ENCODE measurements at regions not wholly inside any gene's neighbourhood (a gene's known extent, or its start where the extent isn't known, plus 50 kb on each side); places are given as distances from the start of the nearest gene placed in this dataset.

GRCh38 chr11:91698845-91699244, 525.8 kb upstream of the FAT3 start:
- Mint-ChIP-seq H3K4me3 (no peak overlapping the region), H3K9me3 (peaks cover 3 to 4% of the 10 kb centered on the region in 2 donors), H3K27ac (no peak overlapping the region), H3K4me1 (no peaks in the 10 kb centered on the region), H3K27me3 (no peaks in the 10 kb centered on the region), H3K36me3 (no peaks in the 10 kb centered on the region)
- no peak for DNase-seq
- no peak for ATAC-seq (replicated peaks)

- Mint-ChIP-seq H3K27me3 (no peaks in the 10 kb centered on the region), H3K9me3 (peaks cover 2 to 4% of the 10 kb centered on the region in 2 donors), H3K36me3 (no peaks in the 10 kb centered on the region), H3K4me1 (no peaks in the 10 kb centered on the region), H3K27ac (no peak overlapping the region), H3K4me3 (no peak overlapping the region)
- DNase-seq = no peak
- no peak for ATAC-seq (replicated peaks)
Measured at GRCh38 chr11:91694331-91694730, 530.3 kb upstream of the FAT3 start.

GRCh38 chr11:91691872-91692271, 532.7 kb upstream of the FAT3 start:
- no peaks in the 10 kb centered on the region for H3K4me1 Mint-ChIP-seq
- H3K9me3 Mint-ChIP-seq = peaks cover 4 to 6% of the 10 kb centered on the region in 2 donors
- ATAC-seq (replicated peaks) = no peak
- H3K4me3 Mint-ChIP-seq = no peak overlapping the region
- no peak for DNase-seq
- H3K27me3 Mint-ChIP-seq = no peaks in the 10 kb centered on the region
- no peaks in the 10 kb centered on the region for H3K36me3 Mint-ChIP-seq
- H3K27ac Mint-ChIP-seq = no peak overlapping the region

GRCh38 chr11:91688672-91689071, 535.9 kb upstream of the FAT3 start:
- no peaks in the 10 kb centered on the region for H3K4me1 Mint-ChIP-seq

GRCh38 chr11:91686700-91687099, 537.9 kb upstream of the FAT3 start:
- H3K9me3 Mint-ChIP-seq = peaks cover 0 to 5% of the 10 kb centered on the region in 2 donors
- H3K27ac Mint-ChIP-seq = no peak overlapping the region
- no peaks in the 10 kb centered on the region for H3K27me3 Mint-ChIP-seq
- DNase-seq = no peak
- ATAC-seq (replicated peaks) = no peak
- no peak overlapping the region for H3K4me3 Mint-ChIP-seq
- H3K4me1 Mint-ChIP-seq = no peaks in the 10 kb centered on the region
- H3K36me3 Mint-ChIP-seq = no peaks in the 10 kb centered on the region

More at GRCh38 chr11:91688672-91689071, 535.9 kb upstream of the FAT3 start:
- H3K9me3 Mint-ChIP-seq = peaks cover 0 to 5% of the 10 kb centered on the region in 2 donors
- H3K27ac Mint-ChIP-seq = no peak overlapping the region
- DNase-seq = no peak
- H3K36me3 Mint-ChIP-seq = no peaks in the 10 kb centered on the region
- H3K4me3 Mint-ChIP-seq = no peak overlapping the region
- ATAC-seq (replicated peaks) = no peak
- no peaks in the 10 kb centered on the region for H3K27me3 Mint-ChIP-seq

GRCh38 chr11:91686281-91686680, 538.3 kb upstream of the FAT3 start:
- Mint-ChIP-seq H3K36me3 (no peaks in the 10 kb centered on the region), H3K4me1 (no peaks in the 10 kb centered on the region), H3K27me3 (no peaks in the 10 kb centered on the region), H3K4me3 (no peak overlapping the region), H3K9me3 (peaks cover 0 to 5% of the 10 kb centered on the region in 2 donors), H3K27ac (no peak overlapping the region)
- no peak for ATAC-seq (replicated peaks)
- no peak for DNase-seq

- no peak overlapping the region for H3K4me3 Mint-ChIP-seq
- no peaks in the 10 kb centered on the region for H3K27me3 Mint-ChIP-seq
- H3K9me3 Mint-ChIP-seq = peaks cover 7 to 10% of the 10 kb centered on the region in 2 donors
- ATAC-seq (replicated peaks) (no peak), DNase-seq (no peak)
- H3K36me3 Mint-ChIP-seq = no peaks in the 10 kb centered on the region
- H3K4me1 Mint-ChIP-seq = no peaks in the 10 kb centered on the region
- H3K27ac Mint-ChIP-seq = no peak overlapping the region
Measured at GRCh38 chr11:91673705-91674104, 550.9 kb upstream of the FAT3 start.

GRCh38 chr11:91664521-91664920, 560.1 kb upstream of the FAT3 start:
- Mint-ChIP-seq H3K4me1 (no peaks in the 10 kb centered on the region), H3K4me3 (no peak overlapping the region), H3K27ac (no peak overlapping the region), H3K27me3 (no peaks in the 10 kb centered on the region), H3K36me3 (no peaks in the 10 kb centered on the region), H3K9me3 (peaks cover 5 to 6% of the 10 kb centered on the region in 2 donors)
- DNase-seq (no peak), ATAC-seq (replicated peaks) (no peak)

GRCh38 chr11:91660036-91660435, 564.6 kb upstream of the FAT3 start:
- no peak overlapping the region for H3K4me3 Mint-ChIP-seq
- H3K4me1 Mint-ChIP-seq = no peaks in the 10 kb centered on the region
- H3K27ac Mint-ChIP-seq = no peak overlapping the region
- H3K9me3 Mint-ChIP-seq = peaks cover 0 to 1% of the 10 kb centered on the region in 2 donors
- DNase-seq (no peak), ATAC-seq (replicated peaks) (no peak)
- H3K27me3 Mint-ChIP-seq = no peaks in the 10 kb centered on the region
- no peaks in the 10 kb centered on the region for H3K36me3 Mint-ChIP-seq

GRCh38 chr11:91654686-91655085, 569.9 kb upstream of the FAT3 start:
- Mint-ChIP-seq H3K4me3 (no peak overlapping the region), H3K27ac (no peak overlapping the region), H3K4me1 (no peaks in the 10 kb centered on the region), H3K27me3 (no peaks in the 10 kb centered on the region), H3K36me3 (no peaks in the 10 kb centered on the region), H3K9me3 (peaks cover 0 to 1% of the 10 kb centered on the region in 2 donors)
- DNase-seq (no peak), ATAC-seq (replicated peaks) (no peak)

GRCh38 chr11:91653079-91653754, 571.4 kb upstream of the FAT3 start:
- Mint-ChIP-seq H3K36me3 (no peaks in the 10 kb centered on the region), H3K4me3 (no peak overlapping the region), H3K9me3 (peaks cover 0 to 1% of the 10 kb centered on the region in 2 donors), H3K27ac (no peak overlapping the region), H3K4me1 (no peaks in the 10 kb centered on the region), H3K27me3 (no peaks in the 10 kb centered on the region)
- DNase-seq = no peak
- peak in 1 of 2 donors; percentile 16 for ATAC-seq (replicated peaks)

GRCh38 chr11:91650802-91651201, 573.8 kb upstream of the FAT3 start:
- ATAC-seq (replicated peaks) (no peak), DNase-seq (no peak)
- Mint-ChIP-seq H3K4me1 (no peaks in the 10 kb centered on the region), H3K27me3 (no peaks in the 10 kb centered on the region), H3K9me3 (no peaks in the 10 kb centered on the region), H3K36me3 (no peaks in the 10 kb centered on the region), H3K27ac (no peak overlapping the region), H3K4me3 (no peak overlapping the region)

GRCh38 chr11:91641153-91641552, 583.5 kb upstream of the FAT3 start:
- Mint-ChIP-seq H3K36me3 (no peaks in the 10 kb centered on the region), H3K27me3 (no peaks in the 10 kb centered on the region), H3K9me3 (peaks cover 3 to 5% of the 10 kb centered on the region in 2 donors), H3K27ac (no peak overlapping the region), H3K4me3 (no peak overlapping the region), H3K4me1 (no peaks in the 10 kb centered on the region)
- ATAC-seq (replicated peaks) (no peak), DNase-seq (no peak)

- H3K27ac Mint-ChIP-seq = no peak overlapping the region
- no peaks in the 10 kb centered on the region for H3K27me3 Mint-ChIP-seq
- ATAC-seq (replicated peaks) = no peak
Measured at GRCh38 chr11:91639359-91639758, 585.3 kb upstream of the FAT3 start.

GRCh38 chr11:91630916-91631673, 593.5 kb upstream of the FAT3 start:
- no peaks in the 10 kb centered on the region for H3K27me3 Mint-ChIP-seq

More at GRCh38 chr11:91639359-91639758, 585.3 kb upstream of the FAT3 start:
- H3K4me1 Mint-ChIP-seq = no peaks in the 10 kb centered on the region
- no peaks in the 10 kb centered on the region for H3K36me3 Mint-ChIP-seq
- peaks cover 0 to 3% of the 10 kb centered on the region in 2 donors for H3K9me3 Mint-ChIP-seq
- DNase-seq = no peak
- no peak overlapping the region for H3K4me3 Mint-ChIP-seq

More at GRCh38 chr11:91630916-91631673, 593.5 kb upstream of the FAT3 start:
- Mint-ChIP-seq H3K9me3 (peaks cover 0 to 4% of the 10 kb centered on the region in 2 donors), H3K4me3 (no peak overlapping the region), H3K36me3 (no peaks in the 10 kb centered on the region), H3K27ac (no peak overlapping the region), H3K4me1 (no peaks in the 10 kb centered on the region)
- DNase-seq (no peak), ATAC-seq (replicated peaks) (no peak)

Measured in stimulated activated naive B cell treated with anti-CD40 and anti-IgM and Interleukin-4, amounts not matched to agents 10 μg/mL and 1 μg/mL and 100 μg/mL, for 72 hours (primary cell).